GM12892 (cell line): ENCODE measurements at regions not wholly inside any gene's neighbourhood (a gene's known extent, or its start where the extent isn't known, plus 50 kb on each side); places are given as distances from the start of the nearest gene placed in this dataset.

ENCODE experiments used
- DNase-seq: peaks from one replicate; pipeline ENCODE4 v3.0.0; 2011; ENCODE audit not compliant: insufficient read length
- FAIRE-seq: peaks from 2 replicates; lab custom pipeline; 2011; peaks lifted over from hg19 to GRCh38; lab: Jason Lieb, UNC
- POLR2A ChIP-seq: IDR thresholded peaks from 2 replicates; pipeline ENCODE4 v1.6.1; 2011; ENCODE audit warnings: low read depth, low read length, control low read depth
- POLR2AphosphoS5 ChIP-seq: IDR thresholded peaks from 2 replicates; pipeline ENCODE4 v1.6.1; 2011; ENCODE audit warnings: low read depth, low read length, control low read depth
- TAF1 ChIP-seq: IDR thresholded peaks from 2 replicates; pipeline ENCODE4 v1.6.1; 2011; ENCODE audit warnings: low read depth, mild to moderate bottlenecking, control low read depth, low read length, borderline replicate concordance

DNA sequence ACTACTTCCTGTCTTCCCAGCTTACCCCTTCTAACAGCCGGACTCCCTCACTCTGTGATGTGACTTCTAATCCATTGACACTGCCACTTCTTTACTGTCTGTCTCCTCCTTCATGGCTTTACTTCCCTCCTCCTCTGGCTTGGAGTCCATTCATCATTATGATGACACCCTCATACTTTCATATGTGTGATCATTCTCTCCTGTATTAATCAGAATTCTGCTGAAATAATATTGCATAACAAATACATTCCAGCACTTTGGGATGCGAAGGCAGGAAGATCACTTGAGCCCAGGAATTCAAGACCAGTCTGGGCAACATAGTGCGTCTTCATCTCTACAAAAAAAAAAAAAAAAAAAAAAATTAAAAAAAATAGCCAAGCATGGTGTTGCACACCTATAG is 147.9 kb upstream of the BTBD3 start:
- TF ChIP-seq TAF1 = no peak
- TF ChIP-seq POLR2A = no peak
- TF ChIP-seq POLR2AphosphoS5 = no peak
- no peak for DNase-seq
- no peak for FAIRE-seq

DNA sequence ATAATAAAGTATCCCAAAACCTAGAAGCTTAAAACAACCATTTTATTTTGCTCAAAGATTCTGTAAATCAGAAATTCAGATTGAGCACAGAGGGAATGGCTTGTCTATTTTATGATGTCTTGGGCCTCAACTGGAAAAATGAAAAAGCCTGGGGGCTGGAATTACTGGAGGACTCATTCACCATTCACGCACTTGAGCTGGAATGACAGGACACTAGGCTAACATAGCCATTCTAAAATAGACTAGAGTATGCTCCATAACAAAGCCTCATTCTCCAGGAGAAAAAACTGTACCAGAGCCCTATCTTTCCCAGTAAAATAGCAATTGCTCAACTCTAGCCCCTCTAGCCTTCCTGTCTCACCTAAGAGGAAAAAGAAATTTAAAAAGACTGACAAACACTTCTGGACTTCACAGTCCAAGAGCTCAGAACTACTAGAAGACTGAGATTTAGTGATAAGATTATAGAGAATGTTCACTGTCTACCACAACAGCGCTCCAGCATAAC is 145.4 kb upstream of the BTBD3 start:
- DNase-seq (no peak), FAIRE-seq (no peak)
- no peak for TF ChIP-seq POLR2AphosphoS5
- TF ChIP-seq POLR2A = no peak
- TF ChIP-seq TAF1 = no peak

DNA sequence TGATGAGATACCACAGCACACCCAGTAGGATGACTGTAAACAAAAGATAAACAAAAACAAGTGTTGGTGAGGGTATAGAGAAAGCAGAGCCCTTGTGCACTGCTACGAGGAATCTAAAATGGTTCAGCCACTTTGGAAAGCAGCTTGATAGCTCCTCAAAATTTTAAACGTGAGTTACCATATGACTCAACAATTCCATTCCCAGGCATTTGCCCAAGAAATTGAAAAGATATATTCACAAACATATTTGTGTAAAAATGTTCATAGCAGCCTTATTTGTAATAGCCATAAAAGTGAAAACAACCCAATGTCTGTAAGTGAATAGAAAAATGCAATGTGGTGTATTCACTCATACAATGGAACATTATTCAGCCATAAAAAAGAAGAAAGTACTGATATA is 141.0 kb upstream of the BTBD3 start:
- FAIRE-seq (no peak), DNase-seq (no peak)
- no peak for TF ChIP-seq POLR2A
- no peak for TF ChIP-seq TAF1
- TF ChIP-seq POLR2AphosphoS5 = no peak

DNA sequence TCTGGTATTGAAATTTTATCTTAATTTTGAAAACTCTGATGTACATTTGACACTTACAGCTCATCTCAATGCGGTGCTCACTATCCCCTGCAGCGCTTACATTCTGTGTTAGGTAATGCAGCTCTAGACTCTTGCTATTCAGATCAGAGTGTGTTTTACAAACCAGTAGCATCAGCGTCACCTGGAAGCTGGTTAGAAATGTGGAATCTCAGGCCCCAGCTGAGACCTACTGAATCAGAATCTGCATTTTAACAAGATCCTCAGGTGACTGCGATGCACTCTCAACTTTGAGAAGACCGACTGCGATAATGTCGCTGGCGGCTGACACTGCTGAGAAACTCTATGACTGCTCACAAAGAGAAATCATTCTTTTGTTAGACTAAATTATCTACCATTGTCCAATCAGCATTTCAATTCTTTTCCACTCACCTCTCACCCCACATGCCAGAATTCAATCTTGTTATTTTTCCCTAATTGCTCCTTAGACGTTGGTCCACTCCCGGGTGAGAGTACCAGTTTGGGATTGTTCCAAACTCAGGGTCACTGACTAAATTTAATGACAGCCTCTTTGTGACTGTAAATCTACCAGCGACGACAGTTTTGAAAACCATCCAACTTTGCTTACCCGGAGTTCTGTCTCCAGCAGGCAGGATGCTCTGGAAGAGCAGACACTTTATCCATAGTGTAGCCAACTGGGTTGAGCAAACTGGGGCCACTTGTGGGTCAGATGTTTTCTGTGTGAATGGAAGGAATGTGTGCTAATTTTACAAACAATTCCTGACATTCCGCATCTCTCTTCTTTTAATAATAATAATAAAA is 140.1 kb upstream of the BTBD3 start:
- FAIRE-seq (no peak), DNase-seq (no peak)
- TF ChIP-seq POLR2A (no peak), POLR2AphosphoS5 (no peak), TAF1 (no peak)

DNA sequence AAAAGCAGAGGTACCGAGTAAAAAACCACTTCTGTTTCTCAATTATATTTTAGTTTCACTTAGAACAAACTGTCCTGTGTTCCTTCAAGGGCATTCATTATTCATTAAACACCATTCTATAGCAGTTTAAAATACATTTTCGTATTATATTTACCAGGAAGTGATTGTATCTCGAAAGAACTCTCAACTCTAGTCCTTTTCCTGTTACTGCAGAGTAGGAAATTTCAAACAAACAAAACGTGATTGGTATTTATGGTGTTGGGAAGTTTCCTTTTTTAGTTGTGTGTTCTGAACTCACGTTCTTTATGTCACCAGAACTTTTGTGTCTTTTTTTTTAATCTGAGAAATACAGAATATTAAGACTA is 139.5 kb upstream of the BTBD3 start:
- FAIRE-seq = no peak
- DNase-seq = no peak

DNA sequence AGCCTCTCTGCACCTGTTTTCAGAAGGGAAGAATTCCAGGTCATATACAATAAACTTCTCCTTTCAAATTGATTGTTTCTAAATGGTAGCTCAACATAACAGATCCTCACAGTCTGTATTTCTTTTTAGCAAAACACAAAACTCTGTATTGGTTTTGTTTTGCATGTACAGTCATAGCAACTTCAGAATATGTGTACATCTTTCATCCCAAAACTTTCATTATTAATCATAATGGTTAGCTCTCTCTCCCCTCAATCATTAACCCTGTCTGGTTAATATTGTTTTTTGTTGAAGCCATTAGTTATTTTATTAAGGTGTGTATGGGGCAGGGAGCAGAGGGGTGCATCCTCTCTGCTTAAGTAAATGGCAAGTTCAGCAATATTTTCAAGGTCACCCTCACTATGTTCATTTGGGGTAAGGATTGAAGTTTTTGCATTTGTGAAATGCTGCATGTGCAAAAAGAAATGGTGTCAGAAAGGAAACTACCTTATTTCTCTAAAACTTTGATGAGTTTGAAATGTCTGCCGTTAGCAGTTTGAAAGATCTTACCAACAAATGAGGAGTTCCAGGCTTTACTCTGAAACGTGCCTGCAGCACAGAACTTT is 136.8 kb upstream of the BTBD3 start:
- DNase-seq (no peak), FAIRE-seq (no peak)
- TF ChIP-seq TAF1 = no peak

More for the DNA sequence above, 139.5 kb upstream of the BTBD3 start:
- no peak for TF ChIP-seq POLR2A
- TF ChIP-seq POLR2AphosphoS5 = no peak
- no peak for TF ChIP-seq TAF1

DNA sequence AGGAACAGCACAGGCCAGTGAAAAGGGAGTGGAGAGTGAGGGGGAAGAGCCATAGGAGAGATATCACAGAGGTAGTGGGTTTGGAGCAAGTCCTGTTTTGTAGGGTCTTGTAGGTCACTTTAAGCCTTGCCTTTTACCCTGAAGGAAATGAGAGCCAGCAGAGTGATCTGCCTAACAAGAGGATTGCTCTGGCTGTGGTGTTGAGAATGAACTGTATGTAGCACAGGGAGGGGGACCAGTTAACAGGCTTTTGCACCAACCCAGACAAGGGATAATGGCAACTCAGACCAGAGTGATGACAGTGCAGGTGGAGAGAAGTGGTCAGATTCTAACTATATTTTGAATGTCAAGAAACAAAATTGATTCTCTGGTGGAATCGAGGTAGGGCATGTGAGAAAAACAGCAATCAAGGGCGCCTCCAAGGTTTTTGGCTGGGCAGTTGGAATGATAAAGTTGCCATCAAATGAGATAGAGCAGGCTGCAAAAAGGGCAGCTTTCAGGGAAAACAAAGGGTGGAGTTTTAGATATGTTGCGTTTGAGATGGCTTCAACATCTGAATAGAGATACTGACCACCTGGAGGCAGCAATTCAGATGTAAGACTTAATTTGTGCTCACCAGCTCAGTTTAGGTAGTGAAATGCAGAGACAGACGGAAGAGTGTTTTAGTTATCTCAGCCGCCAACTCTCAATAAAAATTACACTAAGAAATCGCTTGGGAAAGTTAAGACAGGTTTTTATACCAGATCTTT is 134.4 kb upstream of the BTBD3 start:
- no peak for DNase-seq
- no peak for FAIRE-seq
- TF ChIP-seq POLR2A (no peak), POLR2AphosphoS5 (no peak), TAF1 (no peak)

DNA sequence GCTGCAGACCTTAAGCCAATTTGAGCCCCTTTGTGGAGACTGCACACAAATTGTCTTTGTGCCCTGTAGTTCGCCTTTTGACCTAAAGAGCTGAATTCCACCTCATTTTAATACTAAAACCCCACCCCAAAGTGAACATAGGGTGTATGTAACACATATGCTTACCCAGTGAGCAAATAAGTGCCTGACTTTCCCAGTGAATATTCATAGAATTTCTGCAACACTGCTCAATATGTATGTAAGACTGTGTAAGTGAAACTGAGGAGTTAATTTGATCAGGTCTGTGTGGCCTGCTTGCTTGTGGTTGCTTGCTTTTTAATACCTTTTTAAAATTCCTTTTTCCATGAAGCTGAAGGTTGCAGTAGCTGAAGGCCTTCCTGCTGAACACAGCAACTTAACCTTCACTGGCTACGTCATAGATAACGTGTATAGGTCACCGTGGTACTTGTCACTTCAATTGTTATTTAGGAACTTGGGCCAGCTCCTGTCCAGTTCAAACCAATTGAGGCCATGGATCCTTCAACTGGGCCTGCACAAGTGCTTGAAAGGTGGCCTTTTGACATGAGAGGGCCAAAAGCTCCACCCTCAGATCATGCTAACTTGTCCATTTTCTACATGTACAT is 131.7 kb upstream of the BTBD3 start:
- FAIRE-seq (no peak), DNase-seq (no peak)
- no peak for TF ChIP-seq POLR2AphosphoS5
- TF ChIP-seq TAF1 = no peak
- TF ChIP-seq POLR2A = no peak

DNA sequence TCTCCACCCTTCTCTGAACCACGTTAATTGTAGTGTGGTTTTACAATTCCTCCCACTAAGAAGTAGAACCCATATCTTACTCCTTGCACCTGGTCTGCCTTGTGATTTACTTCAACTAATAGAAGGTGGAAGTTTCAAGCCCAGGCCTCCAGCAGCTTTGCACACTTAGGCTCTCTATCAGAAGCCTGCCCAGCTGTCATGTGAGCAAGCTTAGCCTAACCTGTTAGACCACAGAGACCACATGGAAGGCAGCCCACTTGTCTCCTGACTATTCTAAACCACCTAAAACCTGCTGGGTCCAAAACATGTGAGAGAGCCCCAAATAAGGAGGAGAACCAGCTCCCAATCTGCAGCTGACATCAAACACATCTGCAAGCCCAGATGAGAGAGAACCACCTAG is 127.6 kb upstream of the BTBD3 start:
- TF ChIP-seq TAF1 (no peak), POLR2AphosphoS5 (no peak), POLR2A (no peak)
- FAIRE-seq = no peak
- DNase-seq = no peak

DNA sequence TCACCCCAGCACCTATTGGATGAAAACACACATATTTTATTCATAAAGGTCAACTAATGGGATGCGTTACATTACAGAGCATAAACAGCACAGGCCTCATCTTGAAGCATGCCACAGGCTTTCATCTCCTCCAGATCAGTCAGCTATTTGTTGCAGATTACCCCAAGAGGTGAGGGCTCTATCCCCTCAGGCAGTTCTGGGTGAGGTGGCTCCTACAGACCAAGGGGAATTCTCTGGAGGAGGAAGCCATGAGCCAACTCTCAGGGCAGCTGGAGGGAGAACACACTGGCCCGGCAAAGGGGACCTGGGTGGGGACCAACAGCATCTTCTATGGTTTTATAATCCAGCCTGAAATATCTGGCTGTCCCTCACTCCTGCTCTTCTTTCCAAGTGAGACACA is 126.4 kb upstream of the BTBD3 start:
- TF ChIP-seq TAF1 (no peak), POLR2AphosphoS5 (no peak), POLR2A (no peak)
- no peak for FAIRE-seq
- DNase-seq = no peak

DNA sequence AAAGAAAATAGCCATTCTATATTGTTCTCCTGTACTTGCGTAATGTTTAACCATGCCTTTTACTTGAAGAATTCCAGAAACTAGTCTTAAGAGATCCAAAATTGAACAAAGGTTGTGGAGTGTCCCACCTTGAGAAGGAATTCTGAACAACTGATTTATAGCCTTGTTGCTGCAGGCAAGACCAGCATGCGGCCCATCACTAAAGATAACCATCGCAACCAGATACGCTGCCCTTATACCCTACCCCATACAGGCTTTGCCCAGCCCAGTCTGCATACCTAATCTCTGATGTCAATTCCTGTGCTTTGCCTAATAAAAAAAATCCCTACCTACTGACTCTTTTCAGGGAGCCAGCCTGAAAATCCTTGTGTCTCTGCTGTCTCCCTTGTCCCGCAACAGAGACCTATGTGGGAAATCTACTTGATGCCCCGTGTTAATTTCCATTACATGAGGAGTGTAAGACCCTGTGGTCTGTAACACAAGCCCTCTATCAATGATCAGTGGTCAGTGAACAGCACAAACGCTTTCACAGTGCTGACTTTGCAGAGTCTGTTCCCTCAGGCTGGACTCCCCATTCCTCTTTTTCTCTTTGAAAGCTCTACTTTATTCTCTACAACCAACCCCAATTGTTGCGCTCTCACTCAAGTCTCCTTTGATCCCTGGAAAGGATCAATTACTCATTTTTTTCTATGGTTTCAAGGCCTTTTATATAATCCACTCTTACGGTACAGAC is 125.7 kb upstream of the BTBD3 start:
- FAIRE-seq (no peak), DNase-seq (no peak)
- TF ChIP-seq POLR2AphosphoS5 (no peak), POLR2A (no peak), TAF1 (no peak)
